ENCODE measurements at regions not wholly inside any gene's neighbourhood (a gene's known extent, or its start where the extent isn't known, plus 50 kb on each side); places are given as distances from the start of the nearest gene placed in this dataset.

- ATAC-seq (ENCODE audit: poor library complexity) (no peak), DNase-seq (no peak)
- intact Hi-C loops (cut with DNase I), result no loop called here
Measured at GRCh38 chr2:120658770-120659158, 76.9 kb upstream of the GLI2 start.

GRCh38 chr2:120659275-120659977 lies 76.2 kb upstream of the GLI2 start:
- ATAC-seq (ENCODE audit: poor library complexity) (peak; percentile 63), DNase-seq (no peak)
- intact Hi-C loops (cut with DNase I), result no loop called here

DNA sequence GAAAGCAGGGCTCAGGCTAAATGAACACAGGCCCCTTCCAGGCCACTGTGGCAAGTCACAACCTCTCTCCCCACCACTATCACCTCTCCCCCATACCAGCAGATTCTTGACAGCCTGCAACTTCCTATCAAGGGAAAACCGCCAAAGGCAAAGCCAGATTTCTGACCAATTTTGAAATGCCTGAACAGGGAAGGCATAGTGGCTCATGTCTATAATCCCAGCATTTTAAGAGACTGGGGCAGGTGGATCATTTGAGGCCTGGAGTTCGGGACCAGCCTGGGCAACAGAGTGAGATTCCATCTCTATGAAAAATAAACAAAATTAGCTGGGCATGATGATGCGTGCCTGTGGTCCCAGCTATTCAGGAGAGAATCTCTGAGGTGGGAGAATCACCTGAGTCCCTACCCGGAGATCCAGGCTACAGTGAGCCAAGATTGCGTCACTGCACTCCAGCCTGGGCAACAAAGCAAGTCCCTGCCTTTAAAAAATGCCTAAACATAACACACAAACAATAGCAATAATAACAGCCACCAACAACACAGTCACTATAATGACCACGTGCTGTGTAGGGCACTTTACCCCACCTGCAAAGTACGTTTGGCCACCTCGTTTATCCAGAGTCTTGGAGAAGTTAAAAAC lies 75.5 kb upstream of the GLI2 start:
- ATAC-seq (ENCODE audit: poor library complexity), result no peak
- DNase-seq, result no peak
- intact Hi-C loops (cut with DNase I), result no loop called here

DNA sequence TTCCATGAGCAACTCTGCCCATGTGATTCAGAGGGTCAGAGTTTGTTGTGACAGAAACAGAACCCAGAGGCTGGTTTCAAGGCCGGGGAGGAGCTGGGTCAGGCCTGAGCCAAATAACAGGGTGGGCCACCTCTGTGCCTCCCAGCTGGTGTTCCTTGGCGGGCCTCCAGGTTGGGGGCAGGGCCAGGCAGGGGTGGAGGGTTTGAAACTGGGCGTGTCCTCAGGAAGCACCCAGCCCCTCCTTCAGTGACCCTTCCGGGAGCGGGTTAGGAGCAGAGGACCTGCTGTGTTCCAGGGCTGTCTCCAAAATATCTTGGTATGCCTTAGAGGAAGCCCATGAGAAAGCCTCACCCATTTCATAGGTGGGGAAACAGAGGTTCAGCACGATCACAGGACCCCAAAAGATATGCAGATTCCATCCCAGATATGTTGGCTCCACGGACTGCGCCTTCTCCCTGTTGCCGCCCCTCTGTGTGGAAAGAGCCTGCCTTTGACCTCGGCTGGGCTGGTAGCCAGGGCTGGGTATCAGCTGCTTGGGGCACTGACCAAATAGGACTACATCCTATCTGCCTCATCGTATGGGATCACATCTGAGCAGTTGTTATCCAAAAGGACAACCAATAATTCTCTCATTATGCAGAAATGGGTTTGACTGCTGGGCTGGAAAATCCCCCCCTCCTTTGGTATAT lies 74.8 kb upstream of the GLI2 start:
- intact Hi-C loops (cut with DNase I), result no loop called here
- ATAC-seq (ENCODE audit: poor library complexity) (no peak), DNase-seq (no peak)

GRCh38 chr2:120661551-120661950 lies 74.1 kb upstream of the GLI2 start:
- ATAC-seq (ENCODE audit: poor library complexity) (peak; percentile 82), DNase-seq (peak; percentile 84)
- intact Hi-C loops (cut with DNase I), result no loop called here

GRCh38 chr2:120662046-120662445 lies 73.6 kb upstream of the GLI2 start:
- intact Hi-C loops (cut with DNase I), result no loop called here
- ATAC-seq (ENCODE audit: poor library complexity) (no peak), DNase-seq (no peak)

DNA sequence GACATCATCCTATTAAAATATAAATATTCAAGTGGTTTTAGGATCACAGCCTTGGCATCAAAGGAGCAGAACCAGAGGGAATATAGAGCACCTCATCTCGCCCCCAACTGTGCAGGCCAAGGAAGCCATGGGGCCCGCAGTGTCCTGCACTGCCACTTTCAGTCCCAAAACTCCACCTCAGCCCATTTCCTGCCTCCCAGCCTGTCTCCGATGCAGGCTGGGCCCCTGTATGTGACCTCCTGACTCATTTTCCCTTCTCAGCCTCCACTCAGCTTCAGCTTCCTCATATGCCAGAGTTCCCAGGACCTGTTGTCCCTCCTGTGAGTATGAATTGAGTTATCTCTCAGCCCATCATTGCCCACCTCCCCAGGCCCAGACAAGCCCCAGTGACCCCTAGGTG lies 72.9 kb upstream of the GLI2 start:
- intact Hi-C loops (cut with DNase I), result no loop called here
- ATAC-seq (ENCODE audit: poor library complexity) (no peak), DNase-seq (no peak)

DNA sequence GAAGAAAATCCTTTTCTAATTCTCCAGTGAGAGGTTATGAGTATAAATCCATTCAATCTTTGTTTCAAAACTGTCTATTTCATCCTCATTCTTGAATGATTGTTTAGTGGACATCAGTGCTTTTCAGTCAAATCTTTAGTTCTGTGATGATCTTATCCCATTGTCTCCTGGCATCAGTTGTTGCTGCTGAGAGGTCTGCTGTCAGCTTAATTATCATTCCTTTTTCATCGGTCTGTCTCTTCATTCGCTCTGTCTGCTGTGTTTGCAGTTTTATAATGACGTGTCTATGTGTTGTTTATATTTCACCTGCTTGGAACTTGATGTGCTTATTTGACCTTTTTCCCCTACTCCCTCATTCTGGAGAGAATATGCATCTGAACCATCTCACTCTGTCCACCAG lies 69.2 kb upstream of the GLI2 start:
- DNase-seq (no peak), ATAC-seq (ENCODE audit: poor library complexity) (no peak)
- intact Hi-C loops (cut with DNase I), result no loop called here

- no peak for ATAC-seq (ENCODE audit: poor library complexity)
- intact Hi-C loops (cut with DNase I), result no loop called here
Measured at GRCh38 chr2:120667981-120668380, 67.7 kb upstream of the GLI2 start.

DNA sequence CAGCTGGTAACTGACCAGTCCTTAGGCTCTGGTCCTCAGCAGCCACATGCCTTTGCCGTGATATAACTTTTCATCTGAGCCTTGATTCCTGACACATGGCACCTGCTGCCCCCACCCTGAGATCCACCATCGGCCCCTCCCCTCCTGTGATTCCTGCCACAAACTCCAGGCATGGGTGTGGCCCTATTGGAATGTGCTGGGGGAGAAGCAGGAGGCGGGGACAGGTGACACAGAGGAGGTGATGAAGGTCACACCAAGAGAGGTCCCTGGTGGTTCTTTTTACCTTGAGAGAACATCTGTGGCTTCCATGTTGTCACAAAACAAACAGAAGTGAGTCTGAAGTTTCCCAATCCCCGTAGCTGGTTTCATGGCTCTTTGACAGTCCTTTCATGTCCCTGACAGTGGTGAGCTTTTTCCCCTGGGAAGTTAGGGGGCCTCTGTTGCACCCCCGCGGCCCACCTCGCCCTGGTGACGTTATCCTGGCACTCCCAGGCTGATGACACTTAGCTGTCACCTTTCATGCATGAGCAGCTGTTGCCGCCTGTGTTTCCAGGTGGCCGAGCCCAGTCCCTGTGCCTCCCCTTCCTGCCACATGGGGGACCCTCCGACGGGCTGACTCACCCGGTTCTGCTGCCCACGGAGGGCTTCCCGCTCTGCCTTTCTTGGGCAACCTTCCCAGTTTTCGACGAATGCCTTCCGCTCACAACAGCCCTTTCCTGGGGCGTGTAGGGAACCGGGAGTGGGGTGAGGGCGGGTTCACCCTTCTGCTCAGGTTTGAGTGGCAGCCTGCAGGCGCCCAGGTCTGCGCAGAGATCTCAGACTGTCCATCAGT lies 66.3 kb upstream of the GLI2 start:
- peak; percentile 50 for ATAC-seq (ENCODE audit: poor library complexity)
- intact Hi-C loops (cut with DNase I), result no loop called here
- DNase-seq, result no peak

More at GRCh38 chr2:120667981-120668380, 67.7 kb upstream of the GLI2 start:
- DNase-seq, result no peak

DNA sequence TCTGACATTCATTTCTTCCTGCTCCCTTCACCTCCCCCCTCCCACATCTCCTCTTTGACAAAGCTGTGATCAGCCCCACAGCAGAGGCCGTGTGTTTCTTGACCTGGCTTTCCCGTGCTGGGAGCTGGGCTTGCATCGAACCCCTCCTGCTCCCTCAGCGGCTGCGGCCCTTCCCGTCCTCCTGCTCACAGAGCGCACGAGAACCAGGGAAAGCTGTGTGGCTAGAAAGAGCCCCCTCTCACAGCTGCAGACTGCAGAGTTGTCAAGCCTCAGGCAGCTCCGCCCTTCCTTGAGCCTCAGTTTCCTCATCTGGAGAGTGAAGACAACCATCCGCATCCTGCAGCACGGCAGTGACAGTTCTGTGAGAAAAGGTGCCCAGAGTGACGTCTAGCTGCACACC lies 65.7 kb upstream of the GLI2 start:
- DNase-seq (no peak), ATAC-seq (ENCODE audit: poor library complexity) (no peak)
- intact Hi-C loops (cut with DNase I), result loop anchor here (10.0 kb wide), 1 partner anchor 965 kb away; no protein-coding TSS in a partner anchor

DNA sequence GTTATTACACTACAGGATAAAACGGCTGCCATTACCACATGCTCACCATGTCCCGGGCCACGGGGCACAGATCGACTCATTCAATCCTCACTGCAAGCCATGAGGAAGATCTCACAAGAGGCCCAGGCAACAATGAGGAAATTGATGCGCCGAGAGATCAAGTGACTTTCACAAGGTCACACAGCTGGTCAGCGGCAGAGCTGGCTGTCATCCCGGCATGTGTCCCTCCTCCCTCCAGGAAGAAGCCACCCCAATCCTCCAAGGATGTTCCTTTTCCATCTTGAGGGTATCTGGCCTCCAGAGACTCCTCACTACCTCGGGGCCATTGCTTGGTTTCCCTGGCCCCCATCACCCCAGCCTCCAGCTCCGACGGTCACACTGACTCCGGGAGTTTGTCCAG lies 65.3 kb upstream of the GLI2 start:
- no peak for ATAC-seq (ENCODE audit: poor library complexity)
- no peak for DNase-seq
- intact Hi-C loops (cut with DNase I), result loop anchor here (10.0 kb wide), 1 partner anchor 966 kb away; no protein-coding TSS in a partner anchor

- DNase-seq (no peak), ATAC-seq (ENCODE audit: poor library complexity) (no peak)
- intact Hi-C loops (cut with DNase I), result loop anchor here (10.0 kb wide), 1 partner anchor 966 kb away; no protein-coding TSS in a partner anchor
Measured at GRCh38 chr2:120670771-120671480, 64.7 kb upstream of the GLI2 start.

GRCh38 chr2:120672526-120673204 lies 63.0 kb upstream of the GLI2 start:
- ATAC-seq (ENCODE audit: poor library complexity) (no peak), DNase-seq (no peak)
- intact Hi-C loops (cut with DNase I), result loop anchor here (10.0 kb wide), 1 partner anchor 968 kb away; no protein-coding TSS in a partner anchor

- DNase-seq, result no peak
- intact Hi-C loops (cut with DNase I), result loop anchor here (10.0 kb wide), 1 partner anchor 968 kb away; no protein-coding TSS in a partner anchor
- ATAC-seq (ENCODE audit: poor library complexity), result no peak
Measured at GRCh38 chr2:120673205-120673550, 62.5 kb upstream of the GLI2 start.

DNA sequence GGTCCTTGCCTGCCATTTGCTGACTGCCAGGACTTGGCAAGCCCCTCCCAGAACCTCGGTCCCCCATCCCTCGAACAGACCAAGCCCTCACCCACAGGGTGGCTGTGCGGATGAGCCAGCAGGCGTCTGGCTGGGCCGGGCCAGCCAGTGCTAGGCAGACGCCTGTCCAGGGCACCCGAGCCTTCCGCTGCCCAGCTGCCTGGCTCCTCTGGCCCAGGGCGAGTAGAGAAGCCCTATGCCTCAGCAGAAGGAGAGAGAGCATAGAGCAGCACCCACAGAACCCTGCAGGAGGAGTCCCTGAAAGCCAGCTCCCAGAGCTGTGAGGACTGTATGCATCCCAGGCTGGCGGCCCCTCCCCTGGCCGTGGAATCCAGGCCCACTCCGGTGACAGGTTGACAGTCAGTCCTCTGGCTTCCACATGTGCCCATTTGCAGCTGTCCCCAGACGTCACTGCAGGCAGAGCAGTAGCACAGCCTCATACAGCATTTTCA lies 62.1 kb upstream of the GLI2 start:
- intact Hi-C loops (cut with DNase I), result loop anchor here (10.0 kb wide), 1 partner anchor 969 kb away; no protein-coding TSS in a partner anchor
- DNase-seq, result no peak
- ATAC-seq (ENCODE audit: poor library complexity), result no peak

Data from Right ventricle myocardium superior (tissue), 1 donor.